Neural cell (in vitro differentiated cells): ENCODE measurements at regions not wholly inside any gene's neighbourhood (a gene's known extent, or its start where the extent isn't known, plus 50 kb on each side); places are given as distances from the start of the nearest gene placed in this dataset.

ENCODE experiments used
- CTCF ChIP-seq: fragments of 450-650 bp; IDR thresholded peaks from 2 replicates; pipeline ENCODE4 v1.5.1; 2014; ENCODE audit warnings: antibody characterized with exemption, mild to moderate bottlenecking, moderate library complexity; ENCODE audit not compliant: poor library complexity, severe bottlenecking
- EP300 ChIP-seq: fragments of 450-650 bp; conservative IDR thresholded peaks from 2 replicates; pipeline ENCODE4 v1.6.1; 2014; ENCODE audit warnings: antibody characterized with exemption, mild to moderate bottlenecking, moderate library complexity; ENCODE audit not compliant: poor library complexity, severe bottlenecking
- EZH2 ChIP-seq: fragments of 200-600, 300-800 bp; shearing (Covaris generic), sonication (generic); IDR thresholded peaks from 2 replicates; pipeline ENCODE4 v1.6.1; 2014; ENCODE audit warnings: antibody characterized with exemption, low read length, borderline replicate concordance, mild to moderate bottlenecking; ENCODE audit not compliant: insufficient read depth, poor library complexity, severe bottlenecking
- POLR2AphosphoS5 ChIP-seq: IDR thresholded peaks from 2 replicates; pipeline ENCODE4 v1.6.1; 2012
- REST ChIP-seq: IDR thresholded peaks from 2 replicates; pipeline ENCODE4 v1.6.1; 2012; ENCODE audit warnings: borderline replicate concordance
- SMC3 ChIP-seq: fragments of 450-650 bp; conservative IDR thresholded peaks from 2 replicates; pipeline ENCODE4 v1.6.1; 2014; ENCODE audit warnings: antibody characterized with exemption, mild to moderate bottlenecking, moderate library complexity; ENCODE audit not compliant: poor library complexity
- TAF1 ChIP-seq: IDR thresholded peaks from 2 replicates; pipeline ENCODE4 v1.6.1; 2012; ENCODE audit warnings: low read depth

- TF ChIP-seq TAF1 (no peak), CTCF (no peak), REST (no peak), EZH2 (no peak), SMC3 (no peak), EP300 (no peak), POLR2AphosphoS5 (no peak)
Observed at GRCh38 chr6:166245148-166245547, 63.0 kb downstream of the PRR18 start.
